PC-9 (cell line): ENCODE measurements at regions not wholly inside any gene's neighbourhood (a gene's known extent, or its start where the extent isn't known, plus 50 kb on each side); places are given as distances from the start of the nearest gene placed in this dataset.

ENCODE experiments used
- EZH2 ChIP-seq: fragments of 200-600 bp; sonication (generic); IDR thresholded peaks from 2 replicates; pipeline ENCODE4 v1.8.0; 2017; ENCODE audit warnings: antibody characterized with exemption, low read depth
- TF ChIP-seq, protein P1 (sequence below): fragments of 200-600 bp; sonication (generic); conservative IDR thresholded peaks from 2 replicates; pipeline ENCODE4 v1.6.1; 2017; ENCODE audit warnings: mixed run types, antibody characterized with exemption, mild to moderate bottlenecking, moderate library complexity

DNA sequence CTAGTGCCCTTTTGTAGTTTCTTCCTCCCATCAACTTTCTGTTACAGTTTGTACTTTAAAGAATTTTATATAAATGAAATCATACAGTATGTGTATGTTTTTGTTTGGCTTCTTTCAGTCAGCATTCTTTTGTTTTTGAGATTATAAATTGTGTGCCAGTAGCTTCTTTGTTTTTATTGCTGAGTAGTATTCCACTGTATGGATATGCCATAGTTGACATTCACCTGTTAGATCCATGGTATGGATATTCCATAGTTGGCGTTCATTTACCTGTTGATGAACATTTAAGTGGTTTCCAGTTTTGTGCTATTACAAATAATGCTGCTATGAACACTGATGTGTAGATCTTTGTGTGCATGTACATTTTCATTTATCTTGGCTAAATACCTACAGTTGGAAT lies 70.8 kb upstream of the SYPL1 start:
- TF ChIP-seq, protein P1, sequence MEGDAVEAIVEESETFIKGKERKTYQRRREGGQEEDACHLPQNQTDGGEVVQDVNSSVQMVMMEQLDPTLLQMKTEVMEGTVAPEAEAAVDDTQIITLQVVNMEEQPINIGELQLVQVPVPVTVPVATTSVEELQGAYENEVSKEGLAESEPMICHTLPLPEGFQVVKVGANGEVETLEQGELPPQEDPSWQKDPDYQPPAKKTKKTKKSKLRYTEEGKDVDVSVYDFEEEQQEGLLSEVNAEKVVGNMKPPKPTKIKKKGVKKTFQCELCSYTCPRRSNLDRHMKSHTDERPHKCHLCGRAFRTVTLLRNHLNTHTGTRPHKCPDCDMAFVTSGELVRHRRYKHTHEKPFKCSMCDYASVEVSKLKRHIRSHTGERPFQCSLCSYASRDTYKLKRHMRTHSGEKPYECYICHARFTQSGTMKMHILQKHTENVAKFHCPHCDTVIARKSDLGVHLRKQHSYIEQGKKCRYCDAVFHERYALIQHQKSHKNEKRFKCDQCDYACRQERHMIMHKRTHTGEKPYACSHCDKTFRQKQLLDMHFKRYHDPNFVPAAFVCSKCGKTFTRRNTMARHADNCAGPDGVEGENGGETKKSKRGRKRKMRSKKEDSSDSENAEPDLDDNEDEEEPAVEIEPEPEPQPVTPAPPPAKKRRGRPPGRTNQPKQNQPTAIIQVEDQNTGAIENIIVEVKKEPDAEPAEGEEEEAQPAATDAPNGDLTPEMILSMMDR, result no peak
- TF ChIP-seq EZH2, result no peak
